Endothelial cell of umbilical vein (primary cell): ENCODE measurements at regions not wholly inside any gene's neighbourhood (a gene's known extent, or its start where the extent isn't known, plus 50 kb on each side); places are given as distances from the start of the nearest gene placed in this dataset.

Experiments used
- BruUV-seq: library from RNA; stranded (reverse); fragments of 400-500 nt; replicated peaks from 2 replicates; lab custom pipeline; 2021; lab: Mats Ljungman, UMichigan
- CTCF ChIA-PET: fragments of 300-600, 350-600 bp; sonication (Branson Sonifier 250); formaldehyde crosslinking; loops from one replicate; lab custom pipeline; 2021; ENCODE audit warnings: antibody characterized with exemption, inconsistent platforms; lab: Charles Lee
- POLR2A ChIA-PET: fragments of 300-600, 350-600 bp; sonication (Branson Sonifier 250); formaldehyde crosslinking; loops from one replicate; lab custom pipeline; 2021; ENCODE audit warnings: antibody characterized with exemption, inconsistent platforms; lab: Charles Lee
- DNase-seq: peaks from one replicate; pipeline ENCODE4 v3.0.0-alpha.2; 2011; ENCODE audit warnings: low read depth, low spot score
- FAIRE-seq: peaks from 2 replicates; lab custom pipeline; 2011; peaks lifted over from hg19 to GRCh38; lab: Jason Lieb, UNC
- H2AFZ ChIP-seq: 2 replicates; pipeline ENCODE4 v1.6.0; 2012; ENCODE audit warnings: low read depth, low read length, control low read depth, inconsistent platforms
- H3K27ac ChIP-seq: 2 replicates; pipeline ENCODE4 v1.5.1; 2011; ENCODE audit warnings: low read depth, mild to moderate bottlenecking, control low read depth, low read length, moderate library complexity; ENCODE audit not compliant: insufficient read depth
- H3K27me3 ChIP-seq, 2 experiments: 2 replicates each; pipeline versions ENCODE4 v1.6.0 to v1.6.1; 2011; ENCODE audit warnings: low read length in 2 of 2, mixed read lengths in 1 of 2; ENCODE audit not compliant: control insufficient read depth in 2 of 2, insufficient read depth in 2 of 2
- H3K36me3 ChIP-seq, 2 experiments: 2 replicates in 1 of 2; 3 replicates in 1 of 2; pipeline ENCODE4 v1.5.1; 2011; ENCODE audit warnings: low read length in 2 of 2, mild to moderate bottlenecking in 1 of 2, moderate library complexity in 1 of 2; ENCODE audit not compliant: control insufficient read depth in 2 of 2, insufficient read depth in 2 of 2; ENCODE audit errors: extremely low read depth in 1 of 2
- H3K4me1 ChIP-seq: 3 replicates; pipeline ENCODE4 v1.5.1; 2011; ENCODE audit warnings: mild to moderate bottlenecking, low read length; ENCODE audit not compliant: control insufficient read depth, insufficient read depth; ENCODE audit errors: extremely low read depth
- H3K4me2 ChIP-seq: 2 replicates; pipeline ENCODE4 v1.6.1; 2011; ENCODE audit warnings: low read length, control low read depth, mixed read lengths; ENCODE audit not compliant: insufficient read depth
- H3K4me3 ChIP-seq, 3 experiments: fragments of 200-600 bp in 1 of 3; sonication (generic), shearing (Covaris generic) in 1 of 3; replicated peaks in 1 of 3; 2 replicates each; pipeline ENCODE4 v1.5.1; 2011 to 2016; ENCODE audit warnings: control low read depth in 3 of 3, low read length in 3 of 3, mild to moderate bottlenecking in 2 of 3, inconsistent platforms in 1 of 3, low read depth in 1 of 3, moderate library complexity in 1 of 3; ENCODE audit not compliant: insufficient read depth in 1 of 3
- H3K79me2 ChIP-seq: 2 replicates; pipeline ENCODE4 v1.6.0; 2012; ENCODE audit warnings: low read length, inconsistent platforms; ENCODE audit not compliant: control insufficient read depth, insufficient read depth
- H3K9ac ChIP-seq: replicated peaks from 2 replicates; pipeline ENCODE3; 2011; ENCODE audit warnings: low read length, control low read depth; ENCODE audit not compliant: insufficient read depth; ENCODE audit errors: extremely low read depth
- H3K9me1 ChIP-seq: replicated peaks from 3 replicates; pipeline ENCODE4 v1.6.0; 2011; ENCODE audit warnings: mild to moderate bottlenecking, low read length; ENCODE audit not compliant: control insufficient read depth, insufficient read depth; ENCODE audit errors: extremely low read depth
- H3K9me3 ChIP-seq: replicated peaks from 2 replicates; pipeline ENCODE4 v1.5.1; 2012; ENCODE audit warnings: low read length, inconsistent platforms; ENCODE audit not compliant: control insufficient read depth, insufficient read depth
- H4K20me1 ChIP-seq: replicated peaks from 2 replicates; pipeline ENCODE3; 2011; ENCODE audit warnings: mild to moderate bottlenecking, low read length; ENCODE audit not compliant: control insufficient read depth, insufficient read depth; ENCODE audit errors: extremely low read depth
- CTCF ChIP-seq, 2 donors: IDR thresholded peaks; 1 replicate in 1 of 2; 2 replicates in 1 of 2; pipeline ENCODE4 v1.5.1; 2011; ENCODE audit warnings: low read length in 2 of 2, mild to moderate bottlenecking in 2 of 2, moderate library complexity in 2 of 2, control low read depth in 1 of 2, inconsistent platforms in 1 of 2, low read depth in 1 of 2; ENCODE audit not compliant: insufficient read depth in 1 of 2; ENCODE audit errors: extremely low read depth in 1 of 2
- EZH2 ChIP-seq: IDR thresholded peaks from 2 replicates; pipeline ENCODE4 v1.6.1; 2012; ENCODE audit warnings: borderline replicate concordance, low read depth, mild to moderate bottlenecking, moderate library complexity, low read length, inconsistent platforms; ENCODE audit not compliant: severe bottlenecking
- FOS ChIP-seq: IDR thresholded peaks from 2 replicates; pipeline ENCODE4 v1.6.1; 2011; ENCODE audit warnings: mild to moderate bottlenecking, low read length, moderate library complexity, borderline replicate concordance; ENCODE audit not compliant: insufficient read depth
- GATA2 ChIP-seq: IDR thresholded peaks from 2 replicates; pipeline ENCODE4 v1.7.0; 2011; ENCODE audit warnings: low read depth, mild to moderate bottlenecking, moderate library complexity, mixed read lengths, low read length; ENCODE audit not compliant: insufficient read length, insufficient read depth
- JUN ChIP-seq: IDR thresholded peaks from 2 replicates; pipeline ENCODE4 v1.6.1; 2011; ENCODE audit warnings: borderline replicate concordance, low read depth; ENCODE audit not compliant: insufficient read length, insufficient read depth
- MAX ChIP-seq: IDR thresholded peaks from 2 replicates; pipeline ENCODE4 v1.6.1; 2011; ENCODE audit not compliant: insufficient read depth, insufficient read length
- MYC ChIP-seq: IDR thresholded peaks from one replicate; pipeline ENCODE4 v1.6.1; 2011; ENCODE audit warnings: mild to moderate bottlenecking, low read depth, low read length
- POLR2A ChIP-seq: IDR thresholded peaks from 2 replicates; pipeline ENCODE4 v1.6.1; 2012; ENCODE audit warnings: low read depth, mild to moderate bottlenecking, control low read depth, low read length
- POLR2AphosphoS5 ChIP-seq: IDR thresholded peaks from 2 replicates; pipeline ENCODE4 v1.6.1; 2012; ENCODE audit warnings: low read depth, mild to moderate bottlenecking, control low read depth, low read length, moderate library complexity; ENCODE audit not compliant: insufficient read depth
- dilution Hi-C: fragments of 300-500 bp; cut with MboI; formaldehyde crosslinking; loops from one replicate; pipeline ENCODE4 v1.15.0; 2019; ENCODE audit warnings: low sequenced_read_pairs; ENCODE audit not compliant: extremely low pct_ligation_motif_present
- intact Hi-C: fragments of 100-400 bp; cut with micrococcal nuclease; formaldehyde crosslinking; loops from one replicate; pipeline ENCODE4 v1.10.0; 2022

- ChIA-PET CTCF (interaction anchor here (0.8 to 1.5 kb wide), 3 partner anchors 9 to 146 kb away, joined by 3 to 4 read pairs (median 3); no protein-coding TSS in a partner anchor), POLR2A (no interaction called here)
- no peak overlapping the region for H3K9ac ChIP-seq
- no peak for FAIRE-seq
- H3K27ac ChIP-seq = no peak overlapping the region
- dilution Hi-C loops = no loop called here
- no peaks in the 10 kb centered on the region for H3K36me3 ChIP-seq
- DNase-seq = no peak
- no peaks in the 10 kb centered on the region for H4K20me1 ChIP-seq
- no peak overlapping the region for H2AFZ ChIP-seq
- intact Hi-C loops = no loop called here
- no peak overlapping the region for H3K4me2 ChIP-seq
- no peaks in the 10 kb centered on the region for H3K9me1 ChIP-seq
- H3K4me3 ChIP-seq = no peak overlapping the region
- H3K79me2 ChIP-seq = no peaks in the 10 kb centered on the region
- H3K27me3 ChIP-seq = no peaks in the 10 kb centered on the region
- no peaks in the 10 kb centered on the region for H3K4me1 ChIP-seq
- no peaks in the 10 kb centered on the region for H3K9me3 ChIP-seq
- BruUV-seq = no TSS peak
- TF ChIP-seq POLR2A (no peak), EZH2 (no peak), FOS (no peak), MAX (no peak), GATA2 (no peak)
Measured at GRCh38 chr2:146351689-146352088, 1493.1 kb upstream of the ACVR2A start.

DNA sequence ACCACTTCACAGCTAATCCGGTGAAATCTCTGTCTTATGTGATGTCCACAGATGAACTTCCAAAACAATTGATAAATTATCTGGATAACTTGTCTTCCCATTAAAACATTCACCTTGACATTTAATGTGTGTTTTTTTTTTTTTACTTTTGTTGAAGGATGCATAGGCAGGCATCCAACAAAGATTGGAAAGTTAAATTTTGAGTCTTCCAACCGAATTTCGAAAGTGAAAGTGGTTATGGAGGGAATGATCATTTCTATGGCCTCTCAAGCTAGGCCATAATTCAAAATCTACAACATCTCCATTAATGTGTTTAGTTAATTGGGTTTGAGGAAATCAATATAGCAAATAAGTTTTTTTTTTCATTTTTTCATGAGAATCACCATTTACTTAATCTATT is 1495.5 kb upstream of the ACVR2A start:
- ChIA-PET POLR2A (no interaction called here), CTCF (no interaction called here)
- H3K27ac ChIP-seq = no peak overlapping the region
- intact Hi-C loops (no loop called here), dilution Hi-C loops (no loop called here)
- no peak overlapping the region for H2AFZ ChIP-seq
- H3K4me2 ChIP-seq = no peak overlapping the region
- no peaks in the 10 kb centered on the region for H3K36me3 ChIP-seq
- no peaks in the 10 kb centered on the region for H3K9me3 ChIP-seq
- no peaks in the 10 kb centered on the region for H4K20me1 ChIP-seq
- H3K4me1 ChIP-seq = no peaks in the 10 kb centered on the region
- no peaks in the 10 kb centered on the region for H3K27me3 ChIP-seq
- DNase-seq (no peak), FAIRE-seq (no peak)
- no TSS peak for BruUV-seq
- no peak overlapping the region for H3K9ac ChIP-seq
- no peaks in the 10 kb centered on the region for H3K9me1 ChIP-seq
- H3K79me2 ChIP-seq = no peaks in the 10 kb centered on the region
- TF ChIP-seq CTCF (IDR thresholded peaks at IDR 0.05; ENCODE audit: extremely low read depth in 1 of 2, insufficient read depth in 1 of 2, low read depth in 1 of 2, low read length in 2 of 2) = no peak
- TF ChIP-seq FOS = no peak
- TF ChIP-seq GATA2 = no peak
- no peak for TF ChIP-seq POLR2AphosphoS5
- TF ChIP-seq MYC = no peak
- TF ChIP-seq MAX = no peak
- no peak for TF ChIP-seq POLR2A
- no peak for TF ChIP-seq JUN
- TF ChIP-seq EZH2 = no peak
- no peak overlapping the region for H3K4me3 ChIP-seq
